Trophoblast cell (in vitro differentiated cells and primary cell): ENCODE measurements at regions not wholly inside any gene's neighbourhood (a gene's known extent, or its start where the extent isn't known, plus 50 kb on each side); places are given as distances from the start of the nearest gene placed in this dataset.

Experiments
- DNase-seq, 2 donors: peaks; one replicate each; pipeline ENCODE4 v3.0.0-alpha.2; 2016
- H2AFZ ChIP-seq: 2 replicates; pipeline ENCODE4 v1.6.1; 2013; ENCODE audit warnings: low read length, moderate library complexity, mild to moderate bottlenecking; ENCODE audit not compliant: insufficient read depth, poor library complexity
- H2AK5ac ChIP-seq: 2 replicates; pipeline ENCODE4 v1.6.1; 2013; ENCODE audit warnings: mild to moderate bottlenecking, low read length
- H2BK120ac ChIP-seq: 2 replicates; pipeline ENCODE4 v1.6.1; 2013; ENCODE audit warnings: low read length, mild to moderate bottlenecking, moderate library complexity; ENCODE audit not compliant: insufficient read depth, poor library complexity
- H2BK12ac ChIP-seq: 2 replicates; pipeline ENCODE4 v1.6.1; 2013; ENCODE audit warnings: mild to moderate bottlenecking, low read length, moderate library complexity
- H2BK5ac ChIP-seq: 2 replicates; pipeline ENCODE4 v1.6.1; 2013; ENCODE audit warnings: low read length, low read depth, moderate library complexity, mild to moderate bottlenecking; ENCODE audit not compliant: poor library complexity
- H3K14ac ChIP-seq: 2 replicates; pipeline ENCODE4 v1.6.1; 2013; ENCODE audit warnings: mild to moderate bottlenecking, low read length
- H3K18ac ChIP-seq: 2 replicates; pipeline ENCODE4 v1.6.1; 2013; ENCODE audit warnings: mild to moderate bottlenecking, low read length
- H3K23ac ChIP-seq: 2 replicates; pipeline ENCODE4 v1.6.1; 2013; ENCODE audit warnings: low read length
- H3K27ac ChIP-seq: 2 replicates; pipeline ENCODE4 v1.5.1; 2013; ENCODE audit warnings: low read depth, mild to moderate bottlenecking, inconsistent platforms, low read length, moderate library complexity
- H3K27me3 ChIP-seq: 2 replicates; pipeline ENCODE4 v1.6.1; 2013; ENCODE audit warnings: inconsistent platforms, mild to moderate bottlenecking, low read length, moderate library complexity; ENCODE audit not compliant: insufficient read depth
- H3K36me3 ChIP-seq, 2 experiments: 1 replicate in 1 of 2; 2 replicates in 1 of 2; pipeline ENCODE4 v1.6.1; 2013; ENCODE audit warnings: low read length in 2 of 2, mild to moderate bottlenecking in 2 of 2, moderate library complexity in 1 of 2; ENCODE audit not compliant: insufficient read depth in 2 of 2, control insufficient read depth in 1 of 2
- H3K4ac ChIP-seq: 2 replicates; pipeline ENCODE4 v1.6.1; 2013; ENCODE audit warnings: low read depth, mild to moderate bottlenecking, low read length, moderate library complexity
- H3K4me1 ChIP-seq, 2 experiments: 1 replicate in 1 of 2; 2 replicates in 1 of 2; pipeline ENCODE4 v1.6.1; 2013; ENCODE audit warnings: low read length in 2 of 2, mild to moderate bottlenecking in 2 of 2, moderate library complexity in 1 of 2; ENCODE audit not compliant: insufficient read depth in 2 of 2, control insufficient read depth in 1 of 2
- H3K4me2 ChIP-seq: 2 replicates; pipeline ENCODE4 v1.6.1; 2013; ENCODE audit warnings: inconsistent platforms, mild to moderate bottlenecking, low read length, moderate library complexity
- H3K4me3 ChIP-seq: 2 replicates; pipeline ENCODE4 v1.5.1; 2013; ENCODE audit warnings: mild to moderate bottlenecking, low read depth, low read length, inconsistent platforms
- H3K79me1 ChIP-seq: one replicate; pipeline ENCODE4 v1.6.1; 2013; ENCODE audit warnings: low read length
- H3K79me2 ChIP-seq: 2 replicates; pipeline ENCODE4 v1.6.1; 2013; ENCODE audit warnings: low read length, mild to moderate bottlenecking; ENCODE audit not compliant: control insufficient read depth, insufficient read depth, poor library complexity
- H3K9ac ChIP-seq: 2 replicates; pipeline ENCODE4 v1.6.1; 2013; ENCODE audit warnings: mild to moderate bottlenecking, low read length
- H3K9me3 ChIP-seq: 2 replicates; pipeline ENCODE4 v1.6.1; 2013; ENCODE audit warnings: low read depth, mild to moderate bottlenecking, control low read depth, inconsistent platforms, low read length; ENCODE audit not compliant: insufficient read depth
- H4K12ac ChIP-seq: 2 replicates; pipeline ENCODE4 v1.6.1; 2013; ENCODE audit warnings: low read depth, mild to moderate bottlenecking, low read length, moderate library complexity
- H4K8ac ChIP-seq: 2 replicates; pipeline ENCODE4 v1.6.1; 2013; ENCODE audit warnings: low read depth, mild to moderate bottlenecking, low read length, moderate library complexity
- H4K91ac ChIP-seq: one replicate; pipeline ENCODE4 v1.6.1; 2013; ENCODE audit warnings: low read depth, mild to moderate bottlenecking, low read length, moderate library complexity
- WGBS: extraction: QIAGEN DNeasy Blood & Tissue Kit; methylation state at CpG from one replicate; pipeline ENCODE4 v1.1.7; 2013; ENCODE audit warnings: missing lambda C conversion rate; ENCODE audit not compliant: insufficient read length, insufficient coverage; ENCODE audit errors: extremely low coverage; 5-methylcytosine and 5-hydroxymethylcytosine counted together

GRCh38 chr6:25105070-25105925 is 169.5 kb upstream of the RIPOR2 start:
- no peak overlapping the region for H2BK120ac ChIP-seq
- H2BK5ac ChIP-seq: no peak overlapping the region
- H4K8ac ChIP-seq: no peak overlapping the region
- H2BK12ac ChIP-seq: no peak overlapping the region
- H3K9ac ChIP-seq: no peak overlapping the region
- H3K4ac ChIP-seq: no peak overlapping the region
- no peaks in the 10 kb centered on the region for H3K27me3 ChIP-seq
- H3K4me1 ChIP-seq: no peaks in the 10 kb centered on the region
- H3K27ac ChIP-seq: no peak overlapping the region
- H3K23ac ChIP-seq: no peak overlapping the region
- no peak overlapping the region for H2AK5ac ChIP-seq
- no peak overlapping the region for H4K12ac ChIP-seq
- no peak overlapping the region for H3K4me3 ChIP-seq
- no peaks in the 10 kb centered on the region for H3K79me2 ChIP-seq
- no peaks in the 10 kb centered on the region for H3K79me1 ChIP-seq
- no peaks in the 10 kb centered on the region for H3K9me3 ChIP-seq
- H3K36me3 ChIP-seq: no peaks in the 10 kb centered on the region
- no CpG with 5 or more reads among the region's 7 CpGs for WGBS
- no peak overlapping the region for H2AFZ ChIP-seq
- no peak overlapping the region for H3K14ac ChIP-seq
- H4K91ac ChIP-seq: no peak overlapping the region
- DNase-seq: no peak
- H3K18ac ChIP-seq: no peak overlapping the region
- no peak overlapping the region for H3K4me2 ChIP-seq

- Histone ChIP-seq H3K4ac (no peak overlapping the region), H3K79me2 (no peaks in the 10 kb centered on the region), H2AFZ (no peak overlapping the region), H3K23ac (no peak overlapping the region), H3K14ac (no peak overlapping the region), H3K27ac (no peak overlapping the region), H3K4me3 (no peak overlapping the region), H4K12ac (no peak overlapping the region), H3K36me3 (no peaks in the 10 kb centered on the region), H3K27me3 (no peaks in the 10 kb centered on the region), H2AK5ac (no peak overlapping the region), H4K8ac (no peak overlapping the region), H3K9ac (no peak overlapping the region), H3K4me1 (no peaks in the 10 kb centered on the region), H4K91ac (no peak overlapping the region), H3K4me2 (no peak overlapping the region), H2BK120ac (no peak overlapping the region), H2BK5ac (no peak overlapping the region), H3K9me3 (no peaks in the 10 kb centered on the region), H3K18ac (no peak overlapping the region), H2BK12ac (no peak overlapping the region), H3K79me1 (no peaks in the 10 kb centered on the region)
- DNase-seq: no peak
- WGBS: no CpG with 5 or more reads among the region's 2 CpGs
Measured at GRCh38 chr6:25107218-25107617, 171.5 kb upstream of the RIPOR2 start.

- Histone ChIP-seq H2BK120ac (no peak overlapping the region), H4K91ac (no peak overlapping the region), H3K4me3 (no peak overlapping the region), H4K8ac (no peak overlapping the region), H2AK5ac (no peak overlapping the region), H3K79me1 (no peaks in the 10 kb centered on the region), H3K79me2 (no peaks in the 10 kb centered on the region), H3K36me3 (no peaks in the 10 kb centered on the region), H2BK5ac (no peak overlapping the region), H2BK12ac (no peak overlapping the region), H3K27ac (no peak overlapping the region), H3K4me2 (no peak overlapping the region), H3K23ac (no peak overlapping the region), H3K4ac (no peak overlapping the region), H3K4me1 (no peaks in the 10 kb centered on the region), H2AFZ (no peak overlapping the region), H4K12ac (no peak overlapping the region), H3K27me3 (no peaks in the 10 kb centered on the region), H3K18ac (no peak overlapping the region), H3K14ac (no peak overlapping the region), H3K9ac (no peak overlapping the region), H3K9me3 (no peaks in the 10 kb centered on the region)
- no peak for DNase-seq
- no CpG with 5 or more reads among the region's 1 CpG for WGBS
Measured at GRCh38 chr6:25111782-25112181, 167.4 kb upstream of the CARMIL1 start.

- Histone ChIP-seq H2BK12ac (no peak overlapping the region), H3K14ac (no peak overlapping the region), H3K36me3 (no peaks in the 10 kb centered on the region), H3K23ac (no peak overlapping the region), H3K27me3 (no peaks in the 10 kb centered on the region), H3K79me2 (no peaks in the 10 kb centered on the region), H3K4me1 (no peaks in the 10 kb centered on the region), H2AK5ac (no peak overlapping the region), H4K8ac (no peak overlapping the region), H3K4ac (no peak overlapping the region), H3K9ac (no peak overlapping the region), H4K91ac (no peak overlapping the region), H2BK5ac (no peak overlapping the region), H3K4me3 (no peak overlapping the region), H4K12ac (no peak overlapping the region), H3K4me2 (no peak overlapping the region), H3K27ac (no peak overlapping the region), H3K18ac (no peak overlapping the region), H2AFZ (no peak overlapping the region), H2BK120ac (no peak overlapping the region), H3K9me3 (no peaks in the 10 kb centered on the region), H3K79me1 (no peaks in the 10 kb centered on the region)
- no peak for DNase-seq
- no CpG with 5 or more reads among the region's 4 CpGs for WGBS
Measured at GRCh38 chr6:25112322-25112773, 166.8 kb upstream of the CARMIL1 start.
